ENCODE measurements at regions not wholly inside any gene's neighbourhood (a gene's known extent, or its start where the extent isn't known, plus 50 kb on each side); places are given as distances from the start of the nearest gene placed in this dataset.
A peak's percentile ranks its signal among the peaks of the same experiment; 100 is the strongest.

GRCh38 chr3:6435951-6436350 lies 425.0 kb upstream of the GRM7 start:
- no peak for TF ChIP-seq Cebpa-rat (IDR thresholded peaks at IDR 0.05)

GRCh38 chr3:6437631-6438030 lies 423.3 kb upstream of the GRM7 start:
- Histone ChIP-seq H3K4me2 (no peak overlapping the region), H3K36me3 (no peaks in the 10 kb centered on the region), H3K9ac (no peak overlapping the region), H3K27ac (no peak overlapping the region), H3K9me3 (replicated peaks in 1 of 11) (no peaks in the 10 kb centered on the region), H4K20me1 (no peaks in the 10 kb centered on the region), H3K4me1 (no peaks in the 10 kb centered on the region), H3K27me3 (no peaks in the 10 kb centered on the region), H3K4me3 (no peak overlapping the region)
- no peak for TF ChIP-seq Cebpa-rat (IDR thresholded peaks at IDR 0.05)

More at GRCh38 chr3:6435951-6436350, 425.0 kb upstream of the GRM7 start:
- Histone ChIP-seq H3K36me3 (no peaks in the 10 kb centered on the region), H3K27me3 (no peaks in the 10 kb centered on the region), H3K9ac (no peak overlapping the region), H4K20me1 (no peaks in the 10 kb centered on the region), H3K9me3 (replicated peaks in 1 of 11) (no peaks in the 10 kb centered on the region), H3K4me3 (no peak overlapping the region), H3K4me2 (no peak overlapping the region), H3K27ac (no peak overlapping the region), H3K4me1 (no peaks in the 10 kb centered on the region)

- Histone ChIP-seq H3K9me3 (replicated peaks in 1 of 11) (no peaks in the 10 kb centered on the region), H3K4me1 (no peaks in the 10 kb centered on the region), H3K27me3 (no peaks in the 10 kb centered on the region), H3K9ac (no peak overlapping the region), H3K36me3 (no peaks in the 10 kb centered on the region), H3K27ac (no peak overlapping the region), H3K4me2 (no peak overlapping the region), H4K20me1 (no peaks in the 10 kb centered on the region), H3K4me3 (no peak overlapping the region)
- no peak for TF ChIP-seq Cebpa-rat (IDR thresholded peaks at IDR 0.05)
Measured at GRCh38 chr3:6438031-6438430, 422.9 kb upstream of the GRM7 start.

GRCh38 chr3:6439226-6439625 lies 421.7 kb upstream of the GRM7 start:
- Histone ChIP-seq H3K4me1 (no peaks in the 10 kb centered on the region), H4K20me1 (no peaks in the 10 kb centered on the region), H3K27me3 (no peaks in the 10 kb centered on the region), H3K9ac (no peak overlapping the region), H3K27ac (no peak overlapping the region), H3K9me3 (replicated peaks in 1 of 11) (no peaks in the 10 kb centered on the region), H3K4me3 (no peak overlapping the region), H3K4me2 (no peak overlapping the region), H3K36me3 (no peaks in the 10 kb centered on the region)
- no peak for TF ChIP-seq Cebpa-rat (IDR thresholded peaks at IDR 0.05)

- Histone ChIP-seq H3K4me2 (no peak overlapping the region), H3K27me3 (no peaks in the 10 kb centered on the region), H4K20me1 (no peaks in the 10 kb centered on the region), H3K4me1 (no peaks in the 10 kb centered on the region), H3K36me3 (no peaks in the 10 kb centered on the region), H3K27ac (no peak overlapping the region), H3K4me3 (no peak overlapping the region), H3K9ac (no peak overlapping the region), H3K9me3 (replicated peaks in 1 of 11) (no peaks in the 10 kb centered on the region)
- TF ChIP-seq Cebpa-rat (IDR thresholded peaks at IDR 0.05): no peak
Measured at GRCh38 chr3:6439824-6440223, 421.1 kb upstream of the GRM7 start.

- H4K20me1 ChIP-seq: no peaks in the 10 kb centered on the region
- H3K36me3 ChIP-seq: no peaks in the 10 kb centered on the region
- TF ChIP-seq Cebpa-rat (IDR thresholded peaks at IDR 0.05): no peak
- H3K4me1 ChIP-seq: peaks cover 0 to 11% (median 0%) of the 10 kb centered on the region in 10 experiments; a peak in 6 of 20 replicates
- no peak overlapping the region for H3K4me2 ChIP-seq
- no peak overlapping the region for H3K27ac ChIP-seq
- H3K9ac ChIP-seq: no peak overlapping the region
- H3K9me3 ChIP-seq (replicated peaks in 1 of 11): no peaks in the 10 kb centered on the region
- H3K27me3 ChIP-seq: no peaks in the 10 kb centered on the region
- no peak overlapping the region for H3K4me3 ChIP-seq
Measured at GRCh38 chr3:6444888-6445658, 415.8 kb upstream of the GRM7 start.

GRCh38 chr3:6447166-6447801 lies 413.6 kb upstream of the GRM7 start:
- H3K4me2 ChIP-seq: no peak overlapping the region
- H3K27ac ChIP-seq: no peak overlapping the region
- no peaks in the 10 kb centered on the region for H4K20me1 ChIP-seq
- H3K4me1 ChIP-seq: peaks cover 0 to 11% (median 0%) of the 10 kb centered on the region in 10 experiments; a peak in 6 of 20 replicates
- no peaks in the 10 kb centered on the region for H3K27me3 ChIP-seq
- H3K9me3 ChIP-seq (replicated peaks in 1 of 11): no peaks in the 10 kb centered on the region
- no peak overlapping the region for H3K4me3 ChIP-seq
- TF ChIP-seq Cebpa-rat (IDR thresholded peaks at IDR 0.05): no peak
- no peaks in the 10 kb centered on the region for H3K36me3 ChIP-seq
- H3K9ac ChIP-seq: no peak overlapping the region

GRCh38 chr3:6448011-6448410 lies 412.9 kb upstream of the GRM7 start:
- Histone ChIP-seq H3K4me2 (no peak overlapping the region), H3K9me3 (replicated peaks in 1 of 11) (no peaks in the 10 kb centered on the region), H3K27ac (no peak overlapping the region), H3K4me1 (peaks cover 0 to 11% (median 0%) of the 10 kb centered on the region in 10 experiments; a peak in 6 of 20 replicates), H3K4me3 (no peak overlapping the region), H4K20me1 (no peaks in the 10 kb centered on the region), H3K27me3 (no peaks in the 10 kb centered on the region), H3K9ac (no peak overlapping the region), H3K36me3 (no peaks in the 10 kb centered on the region)
- TF ChIP-seq Cebpa-rat (IDR thresholded peaks at IDR 0.05): no peak

GRCh38 chr3:6449099-6449498 lies 411.8 kb upstream of the GRM7 start:
- Histone ChIP-seq H3K9ac (no peak overlapping the region), H3K4me2 (peak overlapping the region in 2 of 11 experiments; percentile 8 to 43; a peak in 3 of 22 replicates), H3K4me3 (no peak overlapping the region), H3K4me1 (peaks cover 0 to 11% (median 0%) of the 10 kb centered on the region in 10 experiments; a peak in 6 of 20 replicates), H3K27ac (no peak overlapping the region), H3K9me3 (replicated peaks in 1 of 11) (no peaks in the 10 kb centered on the region), H4K20me1 (no peaks in the 10 kb centered on the region), H3K36me3 (no peaks in the 10 kb centered on the region), H3K27me3 (no peaks in the 10 kb centered on the region)
- no peak for TF ChIP-seq Cebpa-rat (IDR thresholded peaks at IDR 0.05)

GRCh38 chr3:6452974-6453373 lies 407.9 kb upstream of the GRM7 start:
- Histone ChIP-seq H3K4me1 (peaks cover 0 to 11% (median 0%) of the 10 kb centered on the region in 10 experiments; a peak in 6 of 20 replicates), H3K27me3 (no peaks in the 10 kb centered on the region), H3K9me3 (replicated peaks in 1 of 11) (no peaks in the 10 kb centered on the region), H3K9ac (no peak overlapping the region), H3K27ac (no peak overlapping the region), H4K20me1 (no peaks in the 10 kb centered on the region), H3K36me3 (no peaks in the 10 kb centered on the region), H3K4me2 (no peak overlapping the region), H3K4me3 (no peak overlapping the region)
- TF ChIP-seq Cebpa-rat (IDR thresholded peaks at IDR 0.05): no peak

All from BLaER1 treated with 17β-estradiol and CSF1 and Interleukin-3, amounts not matched to agents 10 nM and 100 nM (cell line).